ENCODE measurements at regions not wholly inside any gene's neighbourhood (a gene's known extent, or its start where the extent isn't known, plus 50 kb on each side); places are given as distances from the start of the nearest gene placed in this dataset.

GRCh38 chr3:150098621-150099020, 127.9 kb upstream of the PFN2 start:
- TF ChIP-seq CTCF (IDR thresholded peaks at IDR 0.05): no peak
- TF ChIP-seq POLR2A (IDR thresholded peaks at IDR 0.05): no peak
